A673 (cell line): ENCODE measurements at regions not wholly inside any gene's neighbourhood (a gene's known extent, or its start where the extent isn't known, plus 50 kb on each side); places are given as distances from the start of the nearest gene placed in this dataset.

Experiments
- BruUV-seq: library from RNA; stranded (reverse); fragments of 400-500 nt; replicated peaks from 2 replicates; lab custom pipeline; 2021; lab: Mats Ljungman, UMichigan
- CTCF ChIA-PET: fragments of 300-600 bp; sonication (Branson Sonifier 250); formaldehyde crosslinking; loops from one replicate; lab custom pipeline; 2022; ENCODE audit warnings: antibody characterized with exemption; lab: Charles Lee
- POLR2A ChIA-PET: fragments of 300-600 bp; sonication (Branson Sonifier 250); formaldehyde crosslinking; loops from one replicate; lab custom pipeline; 2022; ENCODE audit warnings: antibody characterized with exemption; ENCODE audit not compliant: low non-redundant PET; lab: Charles Lee
- DNase-seq: peaks from one replicate; pipeline ENCODE4 v3.0.0-alpha.2; 2015; ENCODE audit warnings: low spot score
- H3K27ac ChIP-seq: fragments of 200-600 bp; sonication (generic); 2 replicates; pipeline ENCODE4 v1.5.1; 2016; ENCODE audit warnings: mixed run types, low read depth, mild to moderate bottlenecking, mixed read lengths, antibody characterized with exemption, low read length; ENCODE audit not compliant: poor library complexity, severe bottlenecking
- H3K27me3 ChIP-seq: fragments of 200-600 bp; sonication (generic); replicated peaks from 2 replicates; pipeline ENCODE4 v1.6.1; 2017; ENCODE audit warnings: mixed run types, low read depth, mild to moderate bottlenecking, mixed read lengths, antibody characterized with exemption, low read length; ENCODE audit not compliant: insufficient read depth, poor library complexity
- H3K36me3 ChIP-seq: fragments of 200-600 bp; sonication (generic); 2 replicates; pipeline ENCODE4 v1.6.1; 2016; ENCODE audit warnings: mixed run types, mild to moderate bottlenecking, mixed read lengths, antibody characterized with exemption, low read length; ENCODE audit not compliant: insufficient read depth, poor library complexity, severe bottlenecking
- H3K4me1 ChIP-seq: fragments of 200-600 bp; sonication (generic); 2 replicates; pipeline ENCODE4 v1.6.1; 2017; ENCODE audit warnings: mixed run types, mild to moderate bottlenecking, mixed read lengths, antibody characterized with exemption, low read length; ENCODE audit not compliant: insufficient read depth, poor library complexity, severe bottlenecking
- H3K4me3 ChIP-seq: fragments of 200-600 bp; sonication (generic); 2 replicates; pipeline ENCODE4 v1.5.1; 2016; ENCODE audit warnings: low read depth, mixed run types, mild to moderate bottlenecking, mixed read lengths, low read length; ENCODE audit not compliant: poor library complexity, severe bottlenecking
- H3K9me3 ChIP-seq: fragments of 200-600 bp; sonication (generic); 2 replicates; pipeline ENCODE4 v1.6.1; 2016; ENCODE audit warnings: mixed run types, low read depth, mild to moderate bottlenecking, mixed read lengths, antibody characterized with exemption, low read length; ENCODE audit not compliant: poor library complexity, severe bottlenecking
- CTCF ChIP-seq: fragments of 300-800, 200-600 bp; sonication (generic); conservative IDR thresholded peaks from 2 replicates; pipeline ENCODE4 v1.5.1; 2017; ENCODE audit warnings: low read depth, mild to moderate bottlenecking, antibody characterized with exemption, low read length, moderate library complexity, mixed read lengths
- EZH2 ChIP-seq: fragments of 200-600 bp; sonication (generic); IDR thresholded peaks from 2 replicates; pipeline ENCODE4 v1.6.1; 2017; ENCODE audit warnings: borderline replicate concordance, low read depth, mild to moderate bottlenecking, mixed read lengths, antibody characterized with exemption, low read length; ENCODE audit not compliant: poor library complexity, severe bottlenecking
- intact Hi-C: fragments of 100-400 bp; cut with micrococcal nuclease; formaldehyde crosslinking; loops from one replicate; pipeline ENCODE4 v1.10.0; 2022; ENCODE audit not compliant: unreplicated experiment

DNA sequence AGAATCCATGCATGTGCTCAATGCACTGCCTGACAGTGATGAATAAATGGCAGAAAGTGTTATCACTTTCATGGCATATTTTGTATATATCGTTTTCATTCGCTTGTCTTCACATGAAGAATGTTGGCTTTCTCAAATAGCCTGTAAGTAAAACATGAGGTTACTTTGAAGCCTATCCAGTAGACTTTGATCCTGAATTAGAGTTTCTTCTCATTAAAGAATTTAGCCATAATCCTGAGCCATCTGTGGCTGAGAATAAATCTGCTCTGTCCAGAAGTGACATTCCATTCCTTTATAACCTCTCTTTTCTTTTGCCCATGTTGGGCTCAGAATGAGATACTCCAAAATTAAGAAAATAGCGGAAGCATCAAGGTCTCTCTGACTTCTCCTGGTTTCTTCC is 1071.7 kb upstream of the TENM4 start:
- intact Hi-C loops: no loop called here
- POLR2A ChIA-PET: interaction anchor here (0.7 kb wide), 1 partner anchor 131 kb away, joined by 4 read pairs; no protein-coding TSS in a partner anchor
- no peaks in the 10 kb centered on the region for H3K4me1 ChIP-seq
- H3K36me3 ChIP-seq: no peaks in the 10 kb centered on the region
- no peak overlapping the region for H3K27ac ChIP-seq
- BruUV-seq: no TSS peak
- no peaks in the 10 kb centered on the region for H3K27me3 ChIP-seq
- no peak for DNase-seq
- H3K4me3 ChIP-seq: no peak overlapping the region
- TF ChIP-seq EZH2: no peak
- TF ChIP-seq CTCF: no peak
- CTCF ChIA-PET: no interaction called here
- no peaks in the 10 kb centered on the region for H3K9me3 ChIP-seq

DNA sequence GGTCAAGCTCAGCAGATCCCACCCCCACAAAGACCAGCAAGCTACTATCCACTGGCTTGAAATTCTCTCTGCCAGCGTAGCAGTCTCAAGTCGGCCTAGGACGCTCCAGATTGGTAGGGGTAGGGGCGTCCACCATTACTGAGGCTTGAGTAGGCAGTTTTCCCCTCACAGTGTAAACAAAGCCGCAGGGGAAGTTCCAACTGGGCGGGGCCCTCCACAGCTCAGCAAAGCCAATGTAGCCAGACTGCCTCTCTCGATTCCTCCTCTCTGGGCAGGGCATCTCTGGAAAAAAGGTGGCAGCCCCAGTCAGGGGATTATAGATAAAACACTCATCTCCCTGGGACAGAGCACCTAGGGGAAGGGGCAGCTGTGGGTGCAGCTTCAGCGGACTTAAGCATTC is 1064.9 kb upstream of the TENM4 start:
- H3K27me3 ChIP-seq: no peaks in the 10 kb centered on the region
- intact Hi-C loops: no loop called here
- CTCF ChIA-PET: no interaction called here
- no peak for DNase-seq
- no peak overlapping the region for H3K4me3 ChIP-seq
- POLR2A ChIA-PET: no interaction called here
- H3K27ac ChIP-seq: no peak overlapping the region
- H3K4me1 ChIP-seq: no peaks in the 10 kb centered on the region
- BruUV-seq: no TSS peak
- H3K36me3 ChIP-seq: no peaks in the 10 kb centered on the region
- TF ChIP-seq EZH2 (no peak), CTCF (no peak)
- no peaks in the 10 kb centered on the region for H3K9me3 ChIP-seq

GRCh38 chr11:80503990-80504389 is 1063.2 kb upstream of the TENM4 start:
- H3K27me3 ChIP-seq: no peaks in the 10 kb centered on the region
- CTCF ChIA-PET: no interaction called here
- H3K36me3 ChIP-seq: no peaks in the 10 kb centered on the region
- POLR2A ChIA-PET: no interaction called here
- DNase-seq: no peak
- intact Hi-C loops: no loop called here
- BruUV-seq: no TSS peak
- no peaks in the 10 kb centered on the region for H3K9me3 ChIP-seq
- H3K4me1 ChIP-seq: no peaks in the 10 kb centered on the region
- H3K4me3 ChIP-seq: no peak overlapping the region
- TF ChIP-seq EZH2 (no peak), CTCF (no peak)
- no peak overlapping the region for H3K27ac ChIP-seq
